T-cell (primary cell): ENCODE measurements at regions not wholly inside any gene's neighbourhood (a gene's known extent, or its start where the extent isn't known, plus 50 kb on each side); places are given as distances from the start of the nearest gene placed in this dataset.

Experiments used
- ATAC-seq, 4 experiments: fragments of 200-7000 bp in 3 of 4; fragments of 150-1000 bp in 1 of 4; cut with Tn5 transposase; replicated peaks in 1 of 4; 1 replicate in 3 of 4; 2 replicates in 1 of 4; pipeline ENCODE4 v1.10.0; 2021; ENCODE audit warnings: moderate library complexity in 3 of 4, mild to moderate bottlenecking in 2 of 4, moderate number of reproducible peaks in 1 of 4
- CTCF ChIA-PET, 2 donors: fragments of 300-600 bp; sonication (Branson Sonifier 250); formaldehyde crosslinking; loops; one replicate each; lab custom pipeline; 2022; ENCODE audit warnings: antibody characterized with exemption in 2 of 2; lab: Charles Lee
- POLR2A ChIA-PET, 2 donors: fragments of 300-600 bp; sonication (Branson Sonifier 250); formaldehyde crosslinking; loops; one replicate each; lab custom pipeline; 2022; ENCODE audit warnings: antibody characterized with exemption in 2 of 2; lab: Charles Lee
- DNase-seq, 35 experiments: peaks; one replicate each; pipeline versions ENCODE4 v3.0.0 to v3.0.0-alpha.2; 2013 to 2023
- H3K27ac ChIP-seq: one replicate; pipeline ENCODE4 v1.5.1; 2013; ENCODE audit warnings: low read length
- H3K27me3 ChIP-seq, 2 experiments: replicated peaks in 1 of 2; 1 replicate in 1 of 2; 2 replicates in 1 of 2; pipeline versions ENCODE4 v1.6.1 to v1.7.0; 2013; ENCODE audit warnings: low read length in 1 of 2, mixed read lengths in 1 of 2; ENCODE audit not compliant: control insufficient read depth in 2 of 2, insufficient read depth in 2 of 2; ENCODE audit errors: extremely low read depth in 1 of 2
- H3K36me3 ChIP-seq, 2 donors: 1 replicate in 1 of 2; 2 replicates in 1 of 2; pipeline versions ENCODE4 v1.6.1 to v1.7.0; 2013; ENCODE audit warnings: low read length in 1 of 2; ENCODE audit not compliant: control insufficient read depth in 2 of 2, insufficient read depth in 1 of 2; ENCODE audit errors: extremely low read depth in 1 of 2
- H3K4me1 ChIP-seq, 2 experiments: 1 replicate in 1 of 2; 2 replicates in 1 of 2; pipeline versions ENCODE4 v1.6.1 to v1.7.0; 2013; ENCODE audit warnings: low read length in 2 of 2, mixed read lengths in 1 of 2; ENCODE audit not compliant: insufficient read depth in 2 of 2, control insufficient read depth in 1 of 2; ENCODE audit errors: extremely low read depth in 1 of 2
- H3K4me3 ChIP-seq, 2 donors: 1 replicate in 1 of 2; 2 replicates in 1 of 2; pipeline versions ENCODE4 v1.5.1 to v1.7.0; 2013; ENCODE audit warnings: mild to moderate bottlenecking in 2 of 2, low read length in 1 of 2, moderate library complexity in 1 of 2; ENCODE audit not compliant: control insufficient read depth in 1 of 2; ENCODE audit errors: extremely low read depth in 1 of 2
- H3K9me3 ChIP-seq: 2 replicates; pipeline ENCODE4 v1.7.0; 2013
- H3K27ac Mint-ChIP-seq, 2 donors: one replicate each; pipeline ENCODE4 v1.8.0; 2020 to 2021; ENCODE audit warnings: mild to moderate bottlenecking in 2 of 2, mixed read lengths in 2 of 2
- H3K27me3 Mint-ChIP-seq, 2 donors: one replicate each; pipeline ENCODE4 v1.8.0; 2021 to 2022; ENCODE audit warnings: mixed read lengths in 2 of 2
- H3K36me3 Mint-ChIP-seq: one replicate; pipeline ENCODE4 v1.8.0; 2021; ENCODE audit warnings: mixed read lengths
- H3K4me1 Mint-ChIP-seq, 3 donors: one replicate each; pipeline ENCODE4 v1.8.0; 2020 to 2022; ENCODE audit warnings: mixed read lengths in 3 of 3, mild to moderate bottlenecking in 1 of 3
- H3K4me3 Mint-ChIP-seq, 3 donors: one replicate each; pipeline ENCODE4 v1.8.0; 2020 to 2022; ENCODE audit warnings: mild to moderate bottlenecking in 3 of 3, mixed read lengths in 3 of 3, moderate library complexity in 3 of 3
- H3K9me3 Mint-ChIP-seq, 3 donors: one replicate each; pipeline ENCODE4 v1.8.0; 2020 to 2022; ENCODE audit warnings: mixed read lengths in 3 of 3
- WGBS: methylation state at CpG from one replicate; pipeline ENCODE4 v1.1.5; 2013; ENCODE audit warnings: missing lambda C conversion rate; ENCODE audit not compliant: insufficient coverage; 5-methylcytosine and 5-hydroxymethylcytosine counted together

- POLR2A ChIA-PET, result no interaction called here
- CTCF ChIA-PET, result no interaction called here
- peaks cover 0 to 5% of the 10 kb centered on the region in 2 experiments for H3K27me3 ChIP-seq
- no CpG with 5 or more reads among the region's 1 CpG for WGBS
- peaks cover 27 to 35% (median 34%) of the 10 kb centered on the region in 3 donors for H3K4me1 Mint-ChIP-seq
- ATAC-seq (no peak), DNase-seq (no peak)
- no peaks in the 10 kb centered on the region for H3K36me3 Mint-ChIP-seq
- H3K27me3 Mint-ChIP-seq, result peaks cover 0 to 5% of the 10 kb centered on the region in 2 donors
- H3K4me1 ChIP-seq, result peaks cover 18 to 25% of the 10 kb centered on the region in 2 experiments
- no peak overlapping the region for H3K4me3 ChIP-seq
- no peaks in the 10 kb centered on the region for H3K9me3 ChIP-seq
- H3K27ac ChIP-seq, result no peak overlapping the region
- H3K36me3 ChIP-seq, result no peaks in the 10 kb centered on the region
- H3K4me3 Mint-ChIP-seq, result no peak overlapping the region
- no peak overlapping the region for H3K27ac Mint-ChIP-seq
- H3K9me3 Mint-ChIP-seq, result no peaks in the 10 kb centered on the region
Observed at GRCh38 chr15:95450413-95450812, 880.1 kb upstream of the NR2F2 start.

GRCh38 chr15:95451938-95452337 is 878.6 kb upstream of the NR2F2 start:
- H3K9me3 ChIP-seq, result no peaks in the 10 kb centered on the region
- no peak overlapping the region for H3K4me3 Mint-ChIP-seq
- H3K27ac ChIP-seq, result no peak overlapping the region
- no peak overlapping the region for H3K27ac Mint-ChIP-seq
- H3K4me1 Mint-ChIP-seq, result peaks cover 30 to 38% (median 37%) of the 10 kb centered on the region in 3 donors
- peaks cover 0 to 5% of the 10 kb centered on the region in 2 experiments for H3K27me3 ChIP-seq
- no peak for DNase-seq
- no peaks in the 10 kb centered on the region for H3K36me3 ChIP-seq
- H3K4me3 ChIP-seq, result no peak overlapping the region
- ChIA-PET CTCF (no interaction called here), POLR2A (no interaction called here)
- no CpG with 5 or more reads among the region's 1 CpG for WGBS
- H3K27me3 Mint-ChIP-seq, result peaks cover 0 to 5% of the 10 kb centered on the region in 2 donors
- no peak for ATAC-seq
- no peaks in the 10 kb centered on the region for H3K36me3 Mint-ChIP-seq
- no peaks in the 10 kb centered on the region for H3K9me3 Mint-ChIP-seq
- H3K4me1 ChIP-seq, result peaks cover 16 to 25% of the 10 kb centered on the region in 2 experiments

GRCh38 chr15:95454403-95455262 is 875.9 kb upstream of the NR2F2 start:
- peaks cover 0 to 3% of the 10 kb centered on the region in 2 experiments for H3K27me3 ChIP-seq
- no peak for ATAC-seq
- Mint-ChIP-seq H3K27ac (peak overlapping the region in 1 of 2 donors; percentile 39), H3K9me3 (no peaks in the 10 kb centered on the region), H3K36me3 (no peaks in the 10 kb centered on the region), H3K4me3 (no peak overlapping the region), H3K27me3 (no peaks in the 10 kb centered on the region), H3K4me1 (peaks cover 24% of the 10 kb centered on the region in 3 donors)
- no peak overlapping the region for H3K4me3 ChIP-seq
- DNase-seq, result no peak
- no peak overlapping the region for H3K27ac ChIP-seq
- no peaks in the 10 kb centered on the region for H3K36me3 ChIP-seq
- ChIA-PET POLR2A (no interaction called here), CTCF (no interaction called here)
- H3K4me1 ChIP-seq, result peaks cover 7 to 19% of the 10 kb centered on the region in 2 experiments
- H3K9me3 ChIP-seq, result no peaks in the 10 kb centered on the region
- WGBS, result 85% methylated on average over 6 of the region's 10 CpGs

- ChIA-PET CTCF (no interaction called here), POLR2A (interaction anchor here in 1 of 2 donors (0.6 kb wide), 1 partner anchor 14 kb away, joined by 3 read pairs; no protein-coding TSS in a partner anchor)
- Histone ChIP-seq H3K27me3 (peaks cover 0 to 4% of the 10 kb centered on the region in 2 experiments), H3K4me1 (peaks cover 7 to 19% of the 10 kb centered on the region in 2 experiments), H3K27ac (no peak overlapping the region), H3K9me3 (no peaks in the 10 kb centered on the region), H3K36me3 (no peaks in the 10 kb centered on the region), H3K4me3 (no peak overlapping the region)
- no peak for DNase-seq
- H3K9me3 Mint-ChIP-seq, result peaks cover 0 to 3% (median 0%) of the 10 kb centered on the region in 3 donors
- H3K4me3 Mint-ChIP-seq, result no peak overlapping the region
- ATAC-seq, result no peak
- no peaks in the 10 kb centered on the region for H3K36me3 Mint-ChIP-seq
- 91% methylated on average over 4 of the region's 7 CpGs for WGBS
- H3K4me1 Mint-ChIP-seq, result peaks cover 24% of the 10 kb centered on the region in 3 donors
- H3K27me3 Mint-ChIP-seq, result peaks cover 6 to 9% of the 10 kb centered on the region in 2 donors
- no peak overlapping the region for H3K27ac Mint-ChIP-seq
Observed at GRCh38 chr15:95457520-95457919, 873.0 kb upstream of the NR2F2 start.

GRCh38 chr15:95458721-95459120 is 871.8 kb upstream of the NR2F2 start:
- POLR2A ChIA-PET, result no interaction called here
- CTCF ChIA-PET, result no interaction called here
- no peak overlapping the region for H3K27ac ChIP-seq
- no CpG with 5 or more reads among the region's 2 CpGs for WGBS
- peaks cover 7 to 19% of the 10 kb centered on the region in 2 experiments for H3K4me1 ChIP-seq
- H3K27me3 Mint-ChIP-seq, result peaks cover 6 to 12% of the 10 kb centered on the region in 2 donors
- no peak for DNase-seq
- peaks cover 4% of the 10 kb centered on the region for H3K9me3 ChIP-seq
- no peaks in the 10 kb centered on the region for H3K36me3 Mint-ChIP-seq
- ATAC-seq, result no peak
- H3K27ac Mint-ChIP-seq, result no peak overlapping the region
- H3K4me1 Mint-ChIP-seq, result peaks cover 24% of the 10 kb centered on the region in 3 donors
- H3K4me3 Mint-ChIP-seq, result no peak overlapping the region
- no peaks in the 10 kb centered on the region for H3K36me3 ChIP-seq
- peaks cover 0 to 4% of the 10 kb centered on the region in 2 experiments for H3K27me3 ChIP-seq
- peaks cover 0 to 3% (median 0%) of the 10 kb centered on the region in 3 donors for H3K9me3 Mint-ChIP-seq
- no peak overlapping the region for H3K4me3 ChIP-seq

GRCh38 chr15:95459273-95459672 is 871.2 kb upstream of the NR2F2 start:
- H3K27me3 ChIP-seq, result peaks cover 0 to 4% of the 10 kb centered on the region in 2 experiments
- POLR2A ChIA-PET, result no interaction called here
- H3K36me3 Mint-ChIP-seq, result no peaks in the 10 kb centered on the region
- no peak overlapping the region for H3K4me3 Mint-ChIP-seq
- peaks cover 24% of the 10 kb centered on the region in 3 donors for H3K4me1 Mint-ChIP-seq
- CTCF ChIA-PET, result no interaction called here
- H3K4me3 ChIP-seq, result no peak overlapping the region
- H3K27ac ChIP-seq, result no peak overlapping the region
- H3K9me3 Mint-ChIP-seq, result peaks cover 0 to 3% (median 0%) of the 10 kb centered on the region in 3 donors
- WGBS, result 39% methylated on average over 3 of the region's 4 CpGs
- H3K27me3 Mint-ChIP-seq, result peaks cover 6 to 12% of the 10 kb centered on the region in 2 donors
- H3K36me3 ChIP-seq, result no peaks in the 10 kb centered on the region
- no peak overlapping the region for H3K27ac Mint-ChIP-seq
- peaks cover 4% of the 10 kb centered on the region for H3K9me3 ChIP-seq
- ATAC-seq (no peak), DNase-seq (no peak)
- H3K4me1 ChIP-seq, result peaks cover 7 to 19% of the 10 kb centered on the region in 2 experiments
